ENCODE measurements at regions not wholly inside any gene's neighbourhood (a gene's known extent, or its start where the extent isn't known, plus 50 kb on each side); places are given as distances from the start of the nearest gene placed in this dataset.
"Not testable (repeated sequence)": the region's sequence is repeated elsewhere in the genome, so short reads cannot be mapped to it uniquely, and the experiment has no call there.

- not testable (repeated sequence) for TF ChIP-seq CTCF, POLR2A (IDR thresholded peaks at IDR 0.05)
Measured at GRCh38 chr3:31327826-31328357, 204.8 kb upstream of the STT3B start.

Measured in prostate gland (tissue), 2 donors.